ENCODE measurements at regions not wholly inside any gene's neighbourhood (a gene's known extent, or its start where the extent isn't known, plus 50 kb on each side); places are given as distances from the start of the nearest gene placed in this dataset.

GRCh38 chr2:114063346-114063745, 173.5 kb downstream of the ACTR3 start:
- DNase-seq (ENCODE audit: low read depth), result no peak
- no peak for TF ChIP-seq CTCF (IDR thresholded peaks at IDR 0.05; ENCODE audit: insufficient read depth, low read depth, low read length, missing control alignments)
- no peak overlapping the region for H3K4me3 ChIP-seq (ENCODE audit: low read length)

- DNase-seq (ENCODE audit: low read depth), result no peak
- no peak overlapping the region for H3K4me3 ChIP-seq (ENCODE audit: low read length)
- no peak for TF ChIP-seq CTCF (IDR thresholded peaks at IDR 0.05; ENCODE audit: insufficient read depth, low read depth, low read length, missing control alignments)
Measured at GRCh38 chr2:114065731-114066130, 175.8 kb downstream of the ACTR3 start.

- no peak for DNase-seq (ENCODE audit: low read depth)
- TF ChIP-seq CTCF (IDR thresholded peaks at IDR 0.05; ENCODE audit: insufficient read depth, low read depth, low read length, missing control alignments), result no peak
- H3K4me3 ChIP-seq (ENCODE audit: low read length), result no peak overlapping the region
Measured at GRCh38 chr2:114066186-114066747, 176.4 kb downstream of the ACTR3 start.

- TF ChIP-seq CTCF (IDR thresholded peaks at IDR 0.05; ENCODE audit: insufficient read depth, low read depth, low read length, missing control alignments), result no peak
- peak; percentile 10 for DNase-seq (ENCODE audit: low read depth)
- H3K4me3 ChIP-seq (ENCODE audit: low read length), result no peak overlapping the region
Measured at GRCh38 chr2:114068438-114068837, 178.5 kb downstream of the ACTR3 start.

- no peak overlapping the region for H3K4me3 ChIP-seq (ENCODE audit: low read length)
- no peak for TF ChIP-seq CTCF (IDR thresholded peaks at IDR 0.05; ENCODE audit: insufficient read depth, low read depth, low read length, missing control alignments)
- DNase-seq (ENCODE audit: low read depth), result no peak
Measured at GRCh38 chr2:114076961-114077360, 187.1 kb downstream of the ACTR3 start.

GRCh38 chr2:114079366-114080004, 189.6 kb downstream of the ACTR3 start:
- no peak for DNase-seq (ENCODE audit: low read depth)
- TF ChIP-seq CTCF (IDR thresholded peaks at IDR 0.05; ENCODE audit: insufficient read depth, low read depth, low read length, missing control alignments), result no peak
- no peak overlapping the region for H3K4me3 ChIP-seq (ENCODE audit: low read length)
